ENCODE measurements at regions not wholly inside any gene's neighbourhood (a gene's known extent, or its start where the extent isn't known, plus 50 kb on each side); places are given as distances from the start of the nearest gene placed in this dataset.

DNA sequence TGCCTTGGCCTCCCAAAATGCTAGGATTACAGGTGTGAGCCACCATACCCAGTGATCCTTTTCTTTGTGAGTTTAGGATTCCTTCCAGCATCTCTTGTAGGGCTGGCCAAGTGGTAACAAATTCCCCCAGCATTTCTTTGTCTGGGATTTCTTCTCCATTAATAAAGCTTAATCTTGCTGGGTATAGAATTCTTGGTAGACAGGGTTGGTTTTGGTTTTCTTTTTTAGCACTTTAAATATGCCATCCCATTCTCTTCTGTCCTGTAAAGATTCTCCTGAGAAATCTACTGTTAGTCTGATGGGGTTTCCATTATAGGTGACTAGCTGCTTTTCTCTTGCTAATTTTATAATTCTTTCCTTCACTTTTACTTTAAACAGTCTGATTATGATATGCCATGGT, 173.0 kb upstream of the TOM1L1 start:
- Histone ChIP-seq H3K9me3 (peaks cover 0 to 9% (median 0%) of the 10 kb centered on the region in 4 donors), H3K4me1 (no peaks in the 10 kb centered on the region), H3K27ac (no peak overlapping the region), H3K27me3 (no peaks in the 10 kb centered on the region), H3K4me3 (no peak overlapping the region), H3K36me3 (no peaks in the 10 kb centered on the region)
- DNase-seq (no peak), ATAC-seq (no peak)
- TF ChIP-seq, protein P1, sequence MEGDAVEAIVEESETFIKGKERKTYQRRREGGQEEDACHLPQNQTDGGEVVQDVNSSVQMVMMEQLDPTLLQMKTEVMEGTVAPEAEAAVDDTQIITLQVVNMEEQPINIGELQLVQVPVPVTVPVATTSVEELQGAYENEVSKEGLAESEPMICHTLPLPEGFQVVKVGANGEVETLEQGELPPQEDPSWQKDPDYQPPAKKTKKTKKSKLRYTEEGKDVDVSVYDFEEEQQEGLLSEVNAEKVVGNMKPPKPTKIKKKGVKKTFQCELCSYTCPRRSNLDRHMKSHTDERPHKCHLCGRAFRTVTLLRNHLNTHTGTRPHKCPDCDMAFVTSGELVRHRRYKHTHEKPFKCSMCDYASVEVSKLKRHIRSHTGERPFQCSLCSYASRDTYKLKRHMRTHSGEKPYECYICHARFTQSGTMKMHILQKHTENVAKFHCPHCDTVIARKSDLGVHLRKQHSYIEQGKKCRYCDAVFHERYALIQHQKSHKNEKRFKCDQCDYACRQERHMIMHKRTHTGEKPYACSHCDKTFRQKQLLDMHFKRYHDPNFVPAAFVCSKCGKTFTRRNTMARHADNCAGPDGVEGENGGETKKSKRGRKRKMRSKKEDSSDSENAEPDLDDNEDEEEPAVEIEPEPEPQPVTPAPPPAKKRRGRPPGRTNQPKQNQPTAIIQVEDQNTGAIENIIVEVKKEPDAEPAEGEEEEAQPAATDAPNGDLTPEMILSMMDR (IDR thresholded peaks at IDR 0.05), result no peak
- no peak for TF ChIP-seq POLR2A (IDR thresholded peaks at IDR 0.05)
- intact Hi-C loops (cut with DNase I), result no loop called here

DNA sequence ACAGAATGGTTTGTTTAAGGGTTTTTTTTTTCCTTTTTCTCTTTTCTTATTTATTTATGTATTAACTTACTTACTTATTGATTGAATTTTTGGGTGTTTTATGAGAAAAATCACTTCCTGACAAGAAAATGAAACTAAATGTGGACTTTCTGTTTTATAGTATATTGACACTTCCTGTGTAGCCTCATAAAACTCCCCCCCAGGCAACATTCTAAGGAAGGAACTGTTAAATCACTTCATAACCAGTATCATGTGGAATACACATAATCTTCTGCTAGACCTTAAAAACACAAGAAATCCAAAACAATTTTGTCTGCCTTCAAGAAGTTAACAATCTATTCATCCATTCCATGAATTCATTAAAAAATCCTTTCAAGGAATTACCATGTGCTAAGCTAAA, 164.1 kb upstream of the TOM1L1 start:
- no peak for ATAC-seq
- Histone ChIP-seq H3K27me3 (no peaks in the 10 kb centered on the region), H3K4me1 (peaks cover 0 to 9% (median 2%) of the 10 kb centered on the region in 4 donors), H3K36me3 (no peaks in the 10 kb centered on the region), H3K9me3 (no peaks in the 10 kb centered on the region), H3K27ac (no peak overlapping the region), H3K4me3 (no peak overlapping the region)
- no peak for TF ChIP-seq POLR2A (IDR thresholded peaks at IDR 0.05)
- no peak for DNase-seq
- intact Hi-C loops (cut with DNase I), result no loop called here

DNA sequence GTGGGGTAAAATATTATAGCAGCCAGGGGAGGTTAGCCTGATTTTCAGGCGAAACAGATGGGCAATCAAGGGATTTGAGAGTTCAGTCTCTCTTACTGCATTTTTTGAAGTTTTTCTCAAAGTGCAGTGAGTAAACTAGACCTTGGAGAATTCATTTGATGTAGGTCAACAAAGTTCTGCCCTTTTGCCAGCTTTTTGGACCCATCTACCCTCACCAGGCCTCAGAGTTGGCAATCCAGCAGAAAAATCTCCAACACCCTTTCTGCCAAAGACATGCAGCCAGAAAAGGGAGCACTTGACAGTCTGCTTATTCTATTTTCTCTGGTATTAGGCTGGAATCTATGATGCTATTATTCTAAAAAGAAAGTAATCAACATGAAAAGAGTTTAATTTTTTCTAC, 162.2 kb upstream of the TOM1L1 start:
- intact Hi-C loops (cut with DNase I), result no loop called here
- Histone ChIP-seq H3K4me3 (no peak overlapping the region), H3K27me3 (no peaks in the 10 kb centered on the region), H3K27ac (no peak overlapping the region), H3K4me1 (peaks cover 0 to 12% (median 2%) of the 10 kb centered on the region in 4 donors), H3K36me3 (no peaks in the 10 kb centered on the region), H3K9me3 (no peaks in the 10 kb centered on the region)
- ATAC-seq (peak in 3 of 4 donors; percentile 61 to 88 (median 87)), DNase-seq (peak in 1 of 3 donors; percentile 58)
- WGBS (ENCODE audit: insufficient coverage, low coverage, low lambda C conversion rate, missing lambda C conversion rate), result 60% methylated on average over 1 of the region's 1 CpG
- TF ChIP-seq POLR2A (IDR thresholded peaks at IDR 0.05), result no peak
- TF ChIP-seq, protein P1 (IDR thresholded peaks at IDR 0.05), result no peak

DNA sequence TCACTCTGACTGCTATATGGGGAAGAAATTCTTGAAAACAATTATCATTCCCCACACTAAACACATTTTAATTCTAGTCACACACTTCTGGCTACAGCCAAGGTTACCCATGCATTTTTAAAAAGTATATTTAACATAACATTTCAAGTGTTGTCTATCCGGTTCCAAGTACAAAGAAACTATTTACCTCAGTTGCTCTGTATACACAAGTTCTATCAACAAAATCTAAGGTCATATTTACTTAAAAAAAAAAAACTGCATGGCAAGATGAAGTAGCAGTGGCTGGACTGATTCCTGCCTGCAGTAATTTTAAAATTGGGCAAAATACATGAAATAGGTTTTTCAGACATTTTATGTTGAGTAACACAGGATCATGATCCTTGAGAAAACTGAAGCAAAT, 155.9 kb upstream of the TOM1L1 start:
- intact Hi-C loops (cut with DNase I), result no loop called here
- TF ChIP-seq, protein P1 (IDR thresholded peaks at IDR 0.05), result no peak
- TF ChIP-seq POLR2A (IDR thresholded peaks at IDR 0.05), result no peak
- H3K27me3 ChIP-seq, result no peaks in the 10 kb centered on the region
- DNase-seq (no peak), ATAC-seq (peak; percentile 57 to 87 (median 82))
- 23% methylated on average over 1 of the region's 1 CpG for WGBS (ENCODE audit: insufficient coverage, low coverage, low lambda C conversion rate, missing lambda C conversion rate)
- no peak overlapping the region for H3K4me3 ChIP-seq
- H3K27ac ChIP-seq, result peak overlapping the region in 2 of 3 donors; percentile 1 to 65
- no peaks in the 10 kb centered on the region for H3K9me3 ChIP-seq
- peaks cover 0 to 29% (median 7%) of the 10 kb centered on the region in 4 donors for H3K4me1 ChIP-seq
- no peaks in the 10 kb centered on the region for H3K36me3 ChIP-seq

DNA sequence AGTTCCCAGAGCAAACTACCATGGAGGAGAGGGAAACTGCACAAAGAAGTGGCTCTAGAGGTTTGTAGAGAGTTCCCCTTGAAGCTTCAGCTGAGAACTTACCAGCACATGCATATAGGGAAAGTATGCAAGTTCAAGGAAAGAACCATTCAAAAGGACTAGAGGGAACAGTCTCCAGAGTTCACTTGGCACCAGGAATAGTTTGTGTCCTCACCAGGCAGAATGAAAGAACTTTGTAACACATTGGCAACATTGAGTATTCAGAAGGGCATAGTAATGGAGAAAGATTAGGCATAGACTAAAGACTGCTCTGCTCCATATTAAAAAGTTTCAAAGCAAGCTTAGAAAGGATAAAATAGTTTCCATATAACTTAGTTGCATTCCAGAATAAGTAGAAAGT, 155.4 kb upstream of the TOM1L1 start:
- peaks cover 0 to 29% (median 7%) of the 10 kb centered on the region in 4 donors for H3K4me1 ChIP-seq
- H3K9me3 ChIP-seq, result no peaks in the 10 kb centered on the region
- H3K36me3 ChIP-seq, result no peaks in the 10 kb centered on the region
- DNase-seq (peak in 1 of 3 donors; percentile 50), ATAC-seq (peak; percentile 75 to 93 (median 88))
- peak overlapping the region in 2 of 3 donors; percentile 1 to 65 for H3K27ac ChIP-seq
- no peaks in the 10 kb centered on the region for H3K27me3 ChIP-seq
- TF ChIP-seq, protein P1 (IDR thresholded peaks at IDR 0.05), result no peak
- no peak for TF ChIP-seq POLR2A (IDR thresholded peaks at IDR 0.05)
- H3K4me3 ChIP-seq, result no peak overlapping the region
- intact Hi-C loops (cut with DNase I), result no loop called here

Data from right lobe of liver (tissue), 6 donors.